Mesenchymal stem cell (in vitro differentiated cells and primary cell): ENCODE measurements at regions not wholly inside any gene's neighbourhood (a gene's known extent, or its start where the extent isn't known, plus 50 kb on each side); places are given as distances from the start of the nearest gene placed in this dataset.

Experiments used
- DNase-seq: peaks from one replicate; pipeline ENCODE4 v3.0.0-alpha.2; 2013
- H2AFZ ChIP-seq: one replicate; pipeline ENCODE4 v1.6.1; 2013; ENCODE audit warnings: low read depth, mild to moderate bottlenecking, control low read depth, inconsistent platforms, low read length, moderate library complexity
- H2AK5ac ChIP-seq: 2 replicates; pipeline ENCODE4 v1.6.1; 2013; ENCODE audit warnings: low read length, moderate library complexity, mild to moderate bottlenecking, inconsistent platforms; ENCODE audit not compliant: severe bottlenecking
- H2BK120ac ChIP-seq: one replicate; pipeline ENCODE4 v1.6.1; 2013; ENCODE audit warnings: low read depth, mild to moderate bottlenecking, inconsistent platforms, low read length, moderate library complexity
- H2BK12ac ChIP-seq, 2 experiments: one replicate each; pipeline ENCODE4 v1.6.1; 2013; ENCODE audit warnings: inconsistent platforms in 2 of 2, low read length in 2 of 2, mild to moderate bottlenecking in 2 of 2, moderate library complexity in 2 of 2, control low read depth in 1 of 2
- H2BK15ac ChIP-seq: one replicate; pipeline ENCODE4 v1.6.1; 2013; ENCODE audit warnings: mild to moderate bottlenecking, low read depth, inconsistent platforms; ENCODE audit not compliant: poor library complexity, severe bottlenecking
- H2BK5ac ChIP-seq: 2 replicates; pipeline ENCODE4 v1.6.1; 2013; ENCODE audit warnings: low read depth, mild to moderate bottlenecking, low read length, control low read depth, inconsistent platforms; ENCODE audit not compliant: poor library complexity, severe bottlenecking
- H3K14ac ChIP-seq, 2 experiments: one replicate each; pipeline ENCODE4 v1.6.1; 2013; ENCODE audit warnings: inconsistent platforms in 2 of 2, low read length in 2 of 2, control low read depth in 1 of 2, mild to moderate bottlenecking in 1 of 2, moderate library complexity in 1 of 2
- H3K18ac ChIP-seq, 2 experiments: one replicate each; pipeline ENCODE4 v1.6.1; 2013; ENCODE audit warnings: inconsistent platforms in 2 of 2, low read length in 2 of 2, control low read depth in 1 of 2, low read depth in 1 of 2, mild to moderate bottlenecking in 1 of 2
- H3K23ac ChIP-seq, 2 experiments: one replicate each; pipeline ENCODE4 v1.6.1; 2013; ENCODE audit warnings: inconsistent platforms in 2 of 2, low read length in 2 of 2, mild to moderate bottlenecking in 2 of 2, moderate library complexity in 2 of 2, control low read depth in 1 of 2
- H3K27ac ChIP-seq: 2 replicates; pipeline ENCODE4 v1.5.1; 2013; ENCODE audit warnings: mild to moderate bottlenecking, moderate library complexity, low read length, control low read depth, inconsistent platforms; ENCODE audit not compliant: poor library complexity, severe bottlenecking
- H3K27me3 ChIP-seq, 2 experiments: 2 replicates each; pipeline versions ENCODE4 v1.6.1 to v1.7.0; 2013; ENCODE audit warnings: low read length in 2 of 2, mild to moderate bottlenecking in 2 of 2, moderate library complexity in 2 of 2, control low read depth in 1 of 2, inconsistent platforms in 1 of 2; ENCODE audit not compliant: control insufficient read depth in 1 of 2, insufficient read depth in 1 of 2
- H3K36me3 ChIP-seq, 2 experiments: 2 replicates each; pipeline versions ENCODE4 v1.6.1 to v1.7.0; 2013; ENCODE audit warnings: low read length in 2 of 2, control low read depth in 1 of 2, inconsistent platforms in 1 of 2, low read depth in 1 of 2, mild to moderate bottlenecking in 1 of 2; ENCODE audit not compliant: insufficient read depth in 2 of 2, control insufficient read depth in 1 of 2
- H3K4ac ChIP-seq, 2 experiments: one replicate each; pipeline ENCODE4 v1.6.1; 2013; ENCODE audit warnings: inconsistent platforms in 2 of 2, low read length in 2 of 2, mild to moderate bottlenecking in 2 of 2, moderate library complexity in 2 of 2, control low read depth in 1 of 2, low read depth in 1 of 2
- H3K4me1 ChIP-seq: 2 replicates; pipeline ENCODE4 v1.6.1; 2013; ENCODE audit warnings: low read depth, low read length, control low read depth; ENCODE audit not compliant: control insufficient read depth, insufficient read depth
- H3K4me2 ChIP-seq: 2 replicates; pipeline ENCODE4 v1.6.1; 2013; ENCODE audit warnings: low read length, mild to moderate bottlenecking, inconsistent platforms; ENCODE audit not compliant: poor library complexity, severe bottlenecking
- H3K4me3 ChIP-seq, 2 experiments: 2 replicates each; pipeline versions ENCODE4 v1.5.1 to v1.7.0; 2013; ENCODE audit warnings: low read length in 2 of 2, mild to moderate bottlenecking in 2 of 2, control low read depth in 1 of 2, low read depth in 1 of 2; ENCODE audit not compliant: insufficient read depth in 1 of 2
- H3K79me1 ChIP-seq: replicated peaks from 2 replicates; pipeline ENCODE4 v1.6.1; 2013; ENCODE audit warnings: mild to moderate bottlenecking, control low read depth, low read length, inconsistent platforms; ENCODE audit not compliant: poor library complexity, severe bottlenecking
- H3K9ac ChIP-seq: 2 replicates; pipeline ENCODE4 v1.7.0; 2013; ENCODE audit warnings: mild to moderate bottlenecking, low read length, moderate library complexity
- H3K9me3 ChIP-seq: 2 replicates; pipeline ENCODE4 v1.7.0; 2013; ENCODE audit warnings: mild to moderate bottlenecking, low read length; ENCODE audit not compliant: control insufficient read depth
- H4K8ac ChIP-seq: one replicate; pipeline ENCODE4 v1.6.1; 2013; ENCODE audit warnings: inconsistent platforms, mild to moderate bottlenecking, low read length, moderate library complexity
- H4K91ac ChIP-seq: one replicate; pipeline ENCODE4 v1.6.1; 2013; ENCODE audit warnings: mild to moderate bottlenecking, low read length, inconsistent platforms
- WGBS: methylation state at CpG from one replicate; pipeline ENCODE4 v1.1.7; 2013; ENCODE audit warnings: mixed read lengths; 5-methylcytosine and 5-hydroxymethylcytosine counted together

GRCh38 chr4:111697176-111697942 is 447.9 kb upstream of the FAM241A start:
- WGBS, result no CpG with 5 or more reads among the region's 2 CpGs
- no peak overlapping the region for H3K9ac ChIP-seq
- H4K8ac ChIP-seq, result no peak overlapping the region
- no peak overlapping the region for H3K4me3 ChIP-seq
- H3K4me1 ChIP-seq, result no peaks in the 10 kb centered on the region
- DNase-seq, result peak; percentile 20
- no peak overlapping the region for H3K14ac ChIP-seq
- no peak overlapping the region for H2BK5ac ChIP-seq
- H3K9me3 ChIP-seq, result no peaks in the 10 kb centered on the region
- H2AFZ ChIP-seq, result no peak overlapping the region
- H3K23ac ChIP-seq, result no peak overlapping the region
- no peak overlapping the region for H2BK12ac ChIP-seq
- no peaks in the 10 kb centered on the region for H3K79me1 ChIP-seq
- H2AK5ac ChIP-seq, result no peak overlapping the region
- H3K4ac ChIP-seq, result no peak overlapping the region
- H3K27me3 ChIP-seq, result no peaks in the 10 kb centered on the region
- H3K36me3 ChIP-seq, result no peaks in the 10 kb centered on the region
- no peak overlapping the region for H2BK15ac ChIP-seq
- H2BK120ac ChIP-seq, result no peak overlapping the region
- H3K18ac ChIP-seq, result no peak overlapping the region
- no peak overlapping the region for H4K91ac ChIP-seq
- H3K27ac ChIP-seq, result no peak overlapping the region
- H3K4me2 ChIP-seq, result no peak overlapping the region

DNA sequence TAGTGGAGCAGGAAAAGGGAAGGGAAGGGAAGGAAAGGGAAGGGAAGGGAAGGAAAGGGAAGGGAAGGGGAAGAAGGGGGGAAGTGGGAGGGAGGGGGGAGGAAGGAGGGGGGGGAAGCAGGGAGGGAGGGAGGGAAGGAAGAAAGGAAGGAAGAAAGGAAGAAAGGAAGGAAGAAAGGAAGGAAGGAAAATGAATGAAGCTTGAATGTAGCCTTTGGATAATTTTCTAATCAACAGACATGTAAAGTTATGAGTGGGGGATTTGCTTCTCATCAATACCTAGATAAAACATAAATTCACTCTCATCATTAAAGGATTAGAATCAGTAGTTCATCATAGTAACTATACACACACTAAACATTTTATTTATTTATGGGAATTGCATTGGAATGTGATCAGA is 446.9 kb upstream of the FAM241A start:
- Histone ChIP-seq H3K9ac (no peak overlapping the region), H2AFZ (no peak overlapping the region), H3K36me3 (no peaks in the 10 kb centered on the region), H3K18ac (no peak overlapping the region), H3K79me1 (no peaks in the 10 kb centered on the region), H3K14ac (no peak overlapping the region), H3K27me3 (no peaks in the 10 kb centered on the region), H2BK12ac (no peak overlapping the region), H3K4me3 (no peak overlapping the region), H3K27ac (no peak overlapping the region), H4K8ac (no peak overlapping the region), H2BK5ac (no peak overlapping the region), H2BK120ac (no peak overlapping the region), H3K4ac (no peak overlapping the region), H3K23ac (no peak overlapping the region), H3K4me1 (no peaks in the 10 kb centered on the region), H4K91ac (no peak overlapping the region), H3K9me3 (no peaks in the 10 kb centered on the region), H3K4me2 (no peak overlapping the region), H2BK15ac (no peak overlapping the region), H2AK5ac (no peak overlapping the region)
- no peak for DNase-seq

- Histone ChIP-seq H3K4me3 (no peak overlapping the region), H3K9me3 (no peaks in the 10 kb centered on the region), H3K27me3 (no peaks in the 10 kb centered on the region), H3K9ac (no peak overlapping the region), H3K36me3 (no peaks in the 10 kb centered on the region), H2BK12ac (no peak overlapping the region), H2AK5ac (no peak overlapping the region), H4K91ac (no peak overlapping the region), H2BK120ac (no peak overlapping the region), H3K27ac (no peak overlapping the region), H2AFZ (no peak overlapping the region), H3K79me1 (no peaks in the 10 kb centered on the region), H3K4me1 (no peaks in the 10 kb centered on the region), H2BK15ac (no peak overlapping the region), H3K23ac (no peak overlapping the region), H3K4ac (no peak overlapping the region), H3K4me2 (no peak overlapping the region), H3K14ac (no peak overlapping the region), H4K8ac (no peak overlapping the region), H2BK5ac (no peak overlapping the region), H3K18ac (no peak overlapping the region)
- no peak for DNase-seq
Measured at GRCh38 chr4:111699165-111699564, 446.1 kb upstream of the FAM241A start.

- no peak overlapping the region for H2AK5ac ChIP-seq
- H2BK15ac ChIP-seq, result no peak overlapping the region
- 85% methylated on average over 3 of the region's 3 CpGs for WGBS
- no peak overlapping the region for H2BK12ac ChIP-seq
- H3K4me2 ChIP-seq, result no peak overlapping the region
- no peak overlapping the region for H3K14ac ChIP-seq
- H3K18ac ChIP-seq, result no peak overlapping the region
- no peak overlapping the region for H2BK5ac ChIP-seq
- no peak for DNase-seq
- no peak overlapping the region for H3K23ac ChIP-seq
- no peak overlapping the region for H2BK120ac ChIP-seq
- no peak overlapping the region for H3K4me3 ChIP-seq
- no peak overlapping the region for H3K27ac ChIP-seq
- no peak overlapping the region for H3K4ac ChIP-seq
- no peaks in the 10 kb centered on the region for H3K4me1 ChIP-seq
- no peak overlapping the region for H2AFZ ChIP-seq
- no peaks in the 10 kb centered on the region for H3K79me1 ChIP-seq
- no peak overlapping the region for H3K9ac ChIP-seq
- H3K36me3 ChIP-seq, result no peaks in the 10 kb centered on the region
- H4K91ac ChIP-seq, result no peak overlapping the region
- no peak overlapping the region for H4K8ac ChIP-seq
- H3K9me3 ChIP-seq, result no peaks in the 10 kb centered on the region
- no peaks in the 10 kb centered on the region for H3K27me3 ChIP-seq
Measured at GRCh38 chr4:111701102-111701501, 444.2 kb upstream of the FAM241A start.
